Calu3 (cell line): ENCODE measurements at regions not wholly inside any gene's neighbourhood (a gene's known extent, or its start where the extent isn't known, plus 50 kb on each side); places are given as distances from the start of the nearest gene placed in this dataset.

Experiments used
- BruUV-seq: library from RNA; stranded (reverse); fragments of 400-500 nt; replicated peaks from 2 replicates; lab custom pipeline; 2021; lab: Mats Ljungman, UMichigan
- CTCF ChIA-PET: fragments of 300-600 bp; sonication (Branson Sonifier 250); formaldehyde crosslinking; loops from one replicate; lab custom pipeline; 2022; ENCODE audit warnings: antibody characterized with exemption; lab: Charles Lee
- DNase-seq: peaks from one replicate; pipeline ENCODE4 v3.0.0; 2022
- H3K27ac Mint-ChIP-seq: one replicate; pipeline ENCODE4 v1.8.0; 2022; ENCODE audit warnings: mixed read lengths; ENCODE audit not compliant: unreplicated experiment
- H3K27me3 Mint-ChIP-seq: one replicate; pipeline ENCODE4 v1.8.0; 2022; ENCODE audit warnings: mixed read lengths; ENCODE audit not compliant: unreplicated experiment
- H3K36me3 Mint-ChIP-seq: one replicate; pipeline ENCODE4 v1.8.0; 2022; ENCODE audit warnings: mild to moderate bottlenecking, moderate library complexity, mixed read lengths; ENCODE audit not compliant: insufficient read depth, unreplicated experiment
- H3K4me1 Mint-ChIP-seq: one replicate; pipeline ENCODE4 v1.8.0; 2022; ENCODE audit warnings: mild to moderate bottlenecking, low read depth, mixed read lengths; ENCODE audit not compliant: unreplicated experiment
- H3K4me3 Mint-ChIP-seq: one replicate; pipeline ENCODE4 v1.8.0; 2022; ENCODE audit warnings: mild to moderate bottlenecking, low read depth, moderate library complexity, mixed read lengths; ENCODE audit not compliant: unreplicated experiment
- H3K9me3 Mint-ChIP-seq: one replicate; pipeline ENCODE4 v1.8.0; 2022; ENCODE audit warnings: low read depth, mixed read lengths; ENCODE audit not compliant: unreplicated experiment
- CTCF ChIP-seq: fragments of 200-600 bp; IDR thresholded peaks from one replicate; pipeline ENCODE4 v1.8.0; 2022; ENCODE audit warnings: antibody characterized with exemption; ENCODE audit not compliant: unreplicated experiment
- intact Hi-C: fragments of 100-400 bp; cut with micrococcal nuclease; formaldehyde crosslinking; loops from one replicate; pipeline ENCODE4 v1.10.0; 2022; ENCODE audit not compliant: unreplicated experiment

- Mint-ChIP-seq H3K4me1 (no peaks in the 10 kb centered on the region), H3K9me3 (no peaks in the 10 kb centered on the region), H3K4me3 (no peak overlapping the region), H3K27ac (no peak overlapping the region), H3K27me3 (peaks cover 73% of the 10 kb centered on the region), H3K36me3 (no peaks in the 10 kb centered on the region)
- CTCF ChIA-PET = no interaction called here
- BruUV-seq = no TSS peak
- no peak for DNase-seq
- no peak for TF ChIP-seq CTCF
- intact Hi-C loops = no loop called here
Observed at GRCh38 chr11:11738370-11738769, 103.4 kb upstream of the USP47 start.

GRCh38 chr11:11735586-11735985 lies 106.2 kb upstream of the USP47 start:
- no peak for DNase-seq
- Mint-ChIP-seq H3K36me3 (no peaks in the 10 kb centered on the region), H3K9me3 (no peaks in the 10 kb centered on the region), H3K4me3 (no peak overlapping the region), H3K4me1 (peaks cover 5% of the 10 kb centered on the region), H3K27me3 (peaks cover 73% of the 10 kb centered on the region), H3K27ac (no peak overlapping the region)
- intact Hi-C loops = no loop called here
- no TSS peak for BruUV-seq
- CTCF ChIA-PET = no interaction called here
- no peak for TF ChIP-seq CTCF

GRCh38 chr11:11733246-11733747 lies 108.5 kb upstream of the USP47 start:
- no peak overlapping the region for H3K27ac Mint-ChIP-seq
- TF ChIP-seq CTCF = no peak
- CTCF ChIA-PET = no interaction called here
- peaks cover 77% of the 10 kb centered on the region for H3K27me3 Mint-ChIP-seq
- no peaks in the 10 kb centered on the region for H3K9me3 Mint-ChIP-seq
- peaks cover 5% of the 10 kb centered on the region for H3K4me1 Mint-ChIP-seq
- no peak for DNase-seq
- intact Hi-C loops = no loop called here
- H3K4me3 Mint-ChIP-seq = no peak overlapping the region
- H3K36me3 Mint-ChIP-seq = no peaks in the 10 kb centered on the region
- BruUV-seq = no TSS peak

GRCh38 chr11:11732116-11732515 lies 109.7 kb upstream of the USP47 start:
- BruUV-seq = no TSS peak
- no peak for DNase-seq
- H3K27ac Mint-ChIP-seq = no peak overlapping the region

More at GRCh38 chr11:11732116-11732515, 109.7 kb upstream of the USP47 start:
- CTCF ChIA-PET = no interaction called here
- H3K36me3 Mint-ChIP-seq = no peaks in the 10 kb centered on the region
- peaks cover 5% of the 10 kb centered on the region for H3K4me1 Mint-ChIP-seq
- TF ChIP-seq CTCF = no peak
- peaks cover 87% of the 10 kb centered on the region for H3K27me3 Mint-ChIP-seq
- intact Hi-C loops = no loop called here
- no peaks in the 10 kb centered on the region for H3K9me3 Mint-ChIP-seq
- H3K4me3 Mint-ChIP-seq = no peak overlapping the region
